B cell (primary cell): ENCODE measurements at regions not wholly inside any gene's neighbourhood (a gene's known extent, or its start where the extent isn't known, plus 50 kb on each side); places are given as distances from the start of the nearest gene placed in this dataset.

Experiments
- CTCF ChIP-seq: fragments of 200-600 bp; IDR thresholded peaks from one replicate; pipeline ENCODE4 v1.8.0; 2022; ENCODE audit warnings: antibody characterized with exemption, mild to moderate bottlenecking
- EZH2 ChIP-seq: IDR thresholded peaks from 2 replicates; pipeline ENCODE4 v1.6.1; 2012; ENCODE audit warnings: borderline replicate concordance, low read depth, mild to moderate bottlenecking, moderate library complexity, low read length; ENCODE audit not compliant: insufficient read depth, poor library complexity, severe bottlenecking

GRCh38 chr16:86970726-86971125 lies 346.5 kb downstream of the C16orf95 start:
- TF ChIP-seq CTCF (no peak), EZH2 (no peak)
